HG03175 (cell line): ENCODE measurements at regions not wholly inside any gene's neighbourhood (a gene's known extent, or its start where the extent isn't known, plus 50 kb on each side); places are given as distances from the start of the nearest gene placed in this dataset.

Experiments
- ATAC-seq: cut with Tn5 transposase; IDR thresholded peaks from one replicate; pipeline ENCODE4 v1.9.1; 2021; ENCODE audit warnings: mild to moderate bottlenecking, moderate library complexity; ENCODE audit not compliant: unreplicated experiment

DNA sequence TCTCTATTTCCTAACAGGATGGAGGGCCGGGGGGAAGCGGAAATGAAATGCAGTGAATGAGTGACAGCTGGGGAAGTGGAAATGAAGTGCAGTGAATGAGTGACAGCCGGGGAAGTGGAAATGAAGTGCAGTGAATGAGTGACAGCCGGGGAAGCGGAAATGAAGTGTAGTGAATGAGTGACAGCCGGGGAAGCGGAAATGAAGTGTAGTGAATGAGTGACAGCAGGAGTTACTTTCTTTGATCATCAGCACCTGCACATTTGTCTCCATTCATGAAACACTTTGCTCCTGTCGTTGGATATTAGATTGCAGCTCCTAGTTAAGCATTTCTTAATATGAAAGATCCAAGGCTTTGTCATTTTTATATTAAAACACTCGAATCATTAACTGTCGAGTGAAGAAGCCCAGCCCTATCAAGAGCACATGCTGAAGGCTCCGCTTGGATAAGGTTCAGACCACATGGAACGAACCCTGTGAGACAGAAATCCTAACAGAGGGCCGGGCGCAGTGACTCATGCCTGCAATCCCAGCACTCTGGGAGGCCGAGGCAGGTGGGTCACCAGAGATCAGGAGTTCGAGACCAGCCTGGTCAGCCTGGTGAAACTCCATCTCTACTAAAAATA is 406.0 kb upstream of the ADARB2 start:
- ATAC-seq: no peak

DNA sequence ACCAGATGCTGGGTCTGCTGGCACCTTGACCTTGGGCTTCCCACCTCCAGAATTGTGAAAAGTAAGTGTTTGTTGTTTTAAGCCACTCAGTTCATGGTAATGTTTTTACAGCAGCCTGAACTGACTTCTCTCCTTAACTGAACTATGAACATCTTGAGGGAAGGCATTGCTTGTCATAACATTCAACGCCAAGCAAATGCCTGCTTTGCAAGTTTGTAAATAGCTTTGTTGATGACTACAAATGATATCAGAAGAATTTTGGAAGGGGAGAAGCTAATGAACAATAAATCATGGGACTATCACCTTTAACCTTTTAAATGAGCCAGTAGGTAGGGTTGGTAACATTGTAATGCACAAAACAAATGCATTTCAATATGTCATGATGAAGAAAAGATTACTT is 402.4 kb upstream of the ADARB2 start:
- no peak for ATAC-seq

DNA sequence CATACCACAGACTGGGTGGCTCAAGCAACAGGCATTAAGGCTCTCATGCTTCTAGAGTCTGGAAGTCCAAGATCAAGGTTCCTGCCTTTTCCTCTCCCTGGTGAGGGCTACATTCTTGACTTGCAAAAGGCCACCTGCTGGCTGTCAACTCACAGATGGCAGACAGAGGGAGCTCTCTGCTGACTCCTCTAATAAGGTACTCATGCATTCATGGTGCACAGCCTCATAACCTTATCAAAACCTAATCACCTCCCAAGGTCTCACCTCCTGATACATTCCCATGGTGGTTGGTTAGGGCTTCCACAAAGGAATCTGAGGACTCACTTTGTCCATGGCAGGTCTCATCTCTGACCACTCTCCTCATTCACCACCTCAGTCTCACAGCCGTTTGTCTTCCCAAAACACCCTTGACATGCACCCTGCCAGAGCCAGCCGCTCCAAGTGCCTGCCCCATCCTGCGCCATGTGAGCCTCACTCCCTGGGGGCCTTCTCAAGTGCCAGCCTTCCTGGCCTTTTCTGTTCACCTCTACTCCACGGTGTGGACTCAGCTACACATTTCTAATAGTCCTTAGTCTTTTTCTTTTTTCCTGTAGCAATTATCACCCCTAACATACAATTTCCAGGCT is 400.3 kb upstream of the ADARB2 start:
- ATAC-seq: peak; percentile 43

DNA sequence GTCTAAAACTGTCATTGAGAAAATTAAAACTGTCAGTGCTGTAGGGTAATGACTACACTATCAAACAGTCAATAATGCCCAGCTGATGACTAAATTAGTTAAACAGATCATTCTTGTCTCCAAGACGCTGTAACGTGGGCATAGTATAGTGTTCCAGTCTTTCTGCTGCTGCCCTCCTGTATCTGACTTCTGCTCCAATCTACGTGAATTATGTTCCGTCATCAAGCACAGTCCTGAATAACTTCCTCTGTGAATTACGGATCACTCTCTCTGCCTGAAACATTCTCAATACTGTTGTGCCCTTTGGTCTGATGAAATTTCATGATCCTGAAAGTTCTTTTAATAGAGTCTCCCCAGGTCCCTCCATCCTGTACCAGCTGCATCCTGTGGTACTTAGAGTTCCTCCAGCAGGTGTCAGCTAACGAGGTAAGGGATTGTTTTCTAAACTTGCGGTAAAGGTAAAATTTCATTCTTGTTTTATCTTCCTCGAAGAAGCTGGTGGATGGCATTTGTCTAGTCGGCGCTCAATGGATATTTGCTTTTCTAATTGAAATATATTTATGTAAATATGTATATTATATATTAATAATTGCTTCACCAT is 393.5 kb upstream of the ADARB2 start:
- no peak for ATAC-seq

DNA sequence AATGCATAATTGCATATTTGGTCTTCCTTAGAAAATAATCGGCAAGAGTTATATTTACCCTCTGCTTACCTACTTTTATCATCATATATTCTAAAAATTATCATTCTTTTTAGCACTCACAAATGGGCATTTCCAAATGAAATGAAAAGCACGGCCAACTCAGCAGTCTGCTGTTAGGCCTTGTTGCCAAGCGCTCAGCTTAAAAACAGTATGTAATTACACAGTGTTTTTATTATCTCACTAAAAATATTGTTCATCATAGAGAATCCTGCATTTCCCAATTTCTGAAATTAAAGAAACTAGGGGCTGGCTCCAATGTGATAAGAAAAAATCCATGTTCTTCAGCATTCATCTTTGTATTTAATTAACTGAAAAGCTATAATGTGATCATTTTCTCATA is 391.7 kb upstream of the ADARB2 start:
- ATAC-seq: no peak

DNA sequence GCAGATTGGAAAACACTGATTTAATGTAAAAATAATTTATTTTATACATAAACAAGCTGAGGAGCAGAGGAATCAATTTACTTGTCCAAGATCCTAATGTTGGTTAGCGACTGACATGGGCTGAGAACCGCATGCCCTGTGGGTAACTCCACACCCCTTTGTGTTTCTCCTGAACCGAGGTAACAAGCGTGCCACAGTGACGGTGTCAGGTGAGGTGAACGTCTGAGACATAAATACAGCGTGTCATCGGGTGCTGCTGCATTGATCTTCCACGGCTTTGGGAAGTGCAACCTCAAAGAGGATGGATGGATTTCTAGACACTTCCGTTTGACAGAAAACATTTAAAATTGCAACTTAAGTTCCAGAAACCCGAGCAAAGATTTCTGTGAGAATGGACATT is 386.8 kb upstream of the ADARB2 start:
- no peak for ATAC-seq

DNA sequence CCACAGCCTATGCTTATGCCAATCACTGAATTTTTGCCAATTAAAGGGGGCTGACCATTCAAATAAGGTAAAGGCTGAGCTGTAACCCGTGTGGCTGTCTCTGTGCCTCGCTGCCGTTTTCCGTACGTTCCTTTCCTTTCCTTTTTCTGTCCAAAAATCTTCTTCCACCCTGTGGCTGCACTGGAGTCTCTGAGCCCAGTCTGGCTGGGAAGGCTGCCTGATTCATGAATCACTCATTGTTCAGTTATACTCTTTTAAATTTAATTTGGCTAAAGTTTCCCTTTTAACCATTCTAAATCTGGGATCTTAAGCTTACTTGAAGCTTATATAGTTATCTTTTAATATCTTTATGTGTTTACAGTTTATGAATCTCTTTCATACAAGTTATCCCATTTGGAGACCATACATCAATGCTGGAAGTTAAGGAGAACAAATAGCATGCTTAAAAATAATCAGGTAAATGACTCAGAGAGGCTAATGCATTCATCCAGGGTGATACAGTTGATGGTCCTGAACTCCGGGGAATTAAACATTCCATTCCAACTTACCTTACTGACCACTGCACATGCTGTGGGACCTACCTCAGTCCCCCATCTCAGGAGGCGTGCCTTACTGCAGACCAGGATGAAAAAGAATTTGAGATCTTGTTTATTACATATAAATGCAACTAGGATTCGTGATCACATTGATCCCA is 385.3 kb upstream of the ADARB2 start:
- ATAC-seq: no peak

DNA sequence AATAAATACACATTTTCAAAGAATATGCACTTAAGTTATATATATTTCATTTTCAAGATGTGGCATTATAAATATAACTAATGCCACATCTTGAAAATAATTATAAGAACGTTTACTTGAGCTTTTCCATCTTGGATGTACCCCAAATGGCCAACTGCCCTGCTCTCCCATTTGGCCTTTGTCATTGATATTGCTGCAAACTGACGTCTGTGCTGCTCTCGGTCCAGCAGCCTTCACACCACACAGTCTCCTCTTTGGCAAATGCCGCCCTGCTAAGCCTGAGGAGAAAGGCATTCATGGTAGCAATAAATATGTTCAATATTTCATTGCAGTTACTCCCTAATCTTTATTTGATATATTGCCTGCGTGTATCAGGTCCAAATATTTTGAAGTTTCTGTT is 384.6 kb upstream of the ADARB2 start:
- no peak for ATAC-seq

DNA sequence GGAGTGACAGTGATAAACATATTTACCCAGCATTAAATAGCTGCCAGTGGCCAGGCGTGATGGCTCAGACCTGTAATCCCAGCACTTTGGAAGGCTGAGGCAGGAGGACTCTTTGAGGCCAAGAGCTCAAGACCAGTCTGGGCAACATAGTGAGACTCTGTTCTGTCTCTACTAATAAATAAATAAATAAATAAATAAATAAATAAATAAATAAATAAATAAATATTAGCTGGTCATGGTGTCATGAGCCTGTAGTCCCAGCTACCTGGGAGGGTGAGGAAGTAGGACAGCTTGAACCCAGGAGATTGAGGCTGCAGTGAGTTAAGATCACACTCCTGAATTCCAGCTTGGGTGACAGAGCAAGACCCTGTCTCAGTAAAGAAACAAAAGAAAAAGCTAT is 384.0 kb upstream of the ADARB2 start:
- no peak for ATAC-seq

DNA sequence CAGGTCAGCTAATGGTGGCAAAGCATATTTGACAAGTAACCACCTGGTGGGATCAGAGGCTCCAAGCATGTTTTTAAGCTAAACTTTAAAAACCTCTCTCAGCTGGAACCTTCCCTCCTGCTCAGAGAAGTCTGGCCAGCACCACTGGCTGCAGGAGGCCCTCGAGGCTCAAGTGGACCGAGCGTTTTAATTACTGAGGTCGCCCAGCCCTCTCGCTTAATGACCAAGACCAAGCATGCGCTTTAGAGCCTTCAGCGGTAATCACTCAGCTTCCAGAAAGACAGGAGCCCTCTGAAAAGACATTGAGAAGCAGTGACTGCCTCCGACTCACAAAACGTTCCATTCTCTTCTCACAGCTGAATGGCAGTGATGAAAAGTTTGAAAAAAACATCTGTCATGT is 383.4 kb upstream of the ADARB2 start:
- ATAC-seq: no peak

DNA sequence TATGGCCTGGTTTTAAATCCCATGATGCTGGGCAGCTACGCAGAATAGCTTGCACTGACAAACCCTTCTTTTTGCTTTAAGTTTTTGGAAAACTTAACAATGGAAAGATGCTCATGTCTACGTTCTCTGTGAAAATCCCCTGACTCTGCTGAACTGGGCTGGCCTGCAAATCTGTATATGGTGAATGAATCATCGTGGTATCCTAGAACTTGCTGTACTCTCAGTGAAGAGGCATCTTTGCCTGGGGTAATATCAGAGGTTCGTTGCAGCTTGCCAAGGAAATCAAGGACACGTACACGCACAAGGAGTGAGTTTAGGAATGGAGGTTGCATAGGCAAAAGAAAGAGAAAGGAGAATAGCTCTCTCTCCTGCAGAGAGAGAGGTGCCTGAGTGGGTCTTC is 382.0 kb upstream of the ADARB2 start:
- ATAC-seq: no peak

DNA sequence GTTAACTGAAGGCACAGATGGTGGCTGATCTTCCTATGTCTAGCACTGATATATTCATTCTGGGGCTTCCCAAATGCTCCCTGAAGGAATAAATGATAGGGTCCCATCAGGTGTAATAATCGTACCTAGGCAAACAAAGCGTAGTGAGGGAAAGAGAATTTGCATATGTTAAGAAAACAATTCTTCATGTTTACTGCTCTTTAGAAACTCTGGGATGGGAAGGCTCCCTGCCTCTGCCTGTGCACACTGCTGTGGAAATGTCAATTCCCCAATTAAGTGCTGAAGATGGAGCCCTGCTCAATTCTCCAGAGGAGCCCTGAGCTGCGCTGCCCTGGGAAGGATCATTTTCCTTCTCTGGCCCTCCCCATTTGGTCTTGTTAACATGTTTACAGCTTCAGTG is 380.9 kb upstream of the ADARB2 start:
- ATAC-seq: no peak

DNA sequence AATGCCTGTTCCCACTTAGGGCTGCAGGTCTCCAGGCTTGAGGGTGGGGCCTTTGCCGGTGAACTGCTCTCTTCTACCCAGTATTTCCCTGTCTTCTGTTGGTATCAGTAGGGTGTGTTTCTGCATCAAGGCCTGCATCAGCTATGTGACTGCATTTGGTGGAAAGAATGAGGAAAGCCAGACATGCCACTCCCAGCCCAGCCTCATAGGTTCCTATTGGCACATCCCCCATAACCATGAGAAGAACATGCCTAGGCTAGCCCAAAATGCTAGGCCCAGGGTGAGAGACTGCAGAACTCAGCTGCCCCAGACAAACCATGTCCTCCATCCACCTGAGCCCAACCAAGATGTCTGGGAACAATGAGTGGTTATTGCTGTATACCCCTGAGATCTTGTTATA is 380.3 kb upstream of the ADARB2 start:
- no peak for ATAC-seq

DNA sequence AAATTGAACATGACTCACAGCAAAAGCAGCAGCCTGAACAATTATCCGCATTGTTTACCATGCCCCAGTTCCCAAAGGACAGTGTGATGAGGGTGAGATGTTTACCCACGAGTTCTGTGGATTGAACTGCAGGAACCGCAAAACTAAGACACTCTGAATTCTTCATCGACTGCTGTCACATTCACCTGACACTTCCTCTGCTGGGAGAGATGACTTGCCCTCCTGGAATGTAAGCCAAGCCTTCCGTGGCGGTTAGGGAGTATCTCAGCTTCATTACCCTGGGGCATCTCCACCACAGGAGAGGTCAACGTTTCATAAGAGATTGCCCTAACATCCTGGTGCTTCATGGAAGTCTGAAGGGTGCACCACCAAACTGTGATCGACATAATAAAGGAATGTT is 374.6 kb upstream of the ADARB2 start:
- no peak for ATAC-seq

DNA sequence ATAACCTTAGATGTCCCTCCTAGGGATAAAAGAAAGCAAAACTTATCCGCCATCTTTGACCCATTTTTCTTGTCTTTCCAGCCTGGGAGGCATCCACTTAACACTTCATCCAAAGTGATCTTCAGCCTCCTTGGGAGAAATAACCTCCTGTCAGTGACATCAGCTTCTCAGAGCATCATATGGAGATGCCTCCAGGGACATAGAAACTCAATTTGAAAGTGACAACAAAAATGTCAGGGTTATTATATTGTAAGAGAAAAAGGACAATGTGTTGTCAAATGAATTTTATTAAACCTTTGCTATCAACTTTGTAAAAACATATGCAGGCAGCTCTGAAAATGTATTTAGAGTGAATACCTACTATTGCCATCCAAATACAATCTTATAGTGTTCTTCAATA is 371.2 kb upstream of the ADARB2 start:
- ATAC-seq: no peak

DNA sequence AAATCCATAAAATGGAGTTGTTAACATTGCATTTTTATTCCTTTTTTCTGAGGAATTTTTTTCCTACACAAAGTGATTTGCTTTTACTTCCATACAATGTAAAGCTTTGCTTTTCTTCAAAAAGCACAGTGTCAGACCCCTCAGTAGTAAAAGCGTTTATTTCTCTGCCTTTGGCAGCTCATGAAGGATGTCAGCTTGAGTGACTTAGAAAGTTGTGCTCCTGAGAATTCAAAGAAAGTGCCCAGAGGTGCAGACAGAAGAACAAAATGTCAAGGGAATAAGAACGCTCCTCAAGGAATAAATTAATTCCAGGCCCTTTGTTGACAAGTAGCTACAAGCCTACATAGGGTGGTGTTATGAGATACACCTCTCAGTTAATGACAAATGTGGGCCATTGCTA is 369.3 kb upstream of the ADARB2 start:
- no peak for ATAC-seq

DNA sequence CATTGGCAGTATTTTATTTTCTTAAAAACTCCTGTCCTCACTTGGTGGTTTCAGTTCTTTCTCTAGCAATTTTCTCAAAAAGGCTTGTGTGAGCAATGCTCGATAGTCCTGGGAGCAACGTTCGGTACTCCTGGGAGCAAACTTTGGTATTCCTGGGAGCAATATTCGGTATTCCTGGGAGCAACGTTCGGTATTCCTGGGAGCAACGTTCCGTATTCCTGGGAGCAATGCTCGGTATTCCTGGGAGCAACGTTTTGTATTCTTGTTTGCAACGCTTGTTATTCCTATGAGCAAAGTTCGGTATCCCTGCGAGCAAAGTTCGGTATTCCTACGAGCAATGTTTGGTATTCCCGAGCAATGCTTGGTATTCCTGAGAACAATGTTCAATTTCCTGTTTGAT is 362.0 kb upstream of the ADARB2 start:
- ATAC-seq: no peak

DNA sequence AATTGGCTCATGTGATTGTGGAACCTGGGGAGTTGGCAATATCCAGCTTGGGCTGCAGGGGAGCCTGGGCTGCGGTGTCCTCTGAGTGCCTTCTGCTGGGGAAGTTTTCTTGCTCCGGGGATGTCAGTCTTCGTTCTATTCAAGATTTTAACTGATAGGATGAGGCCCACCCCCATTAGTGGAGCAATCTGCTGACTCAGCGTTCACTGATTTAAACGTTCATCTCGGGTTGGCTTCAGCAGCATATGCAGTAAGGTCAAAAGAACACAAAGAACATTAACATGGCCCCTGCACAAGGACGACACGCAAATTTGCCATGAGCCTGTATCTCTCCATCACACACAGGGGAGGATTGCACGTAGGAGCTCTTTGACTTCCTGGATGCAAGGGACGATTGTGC is 360.6 kb upstream of the ADARB2 start:
- no peak for ATAC-seq

DNA sequence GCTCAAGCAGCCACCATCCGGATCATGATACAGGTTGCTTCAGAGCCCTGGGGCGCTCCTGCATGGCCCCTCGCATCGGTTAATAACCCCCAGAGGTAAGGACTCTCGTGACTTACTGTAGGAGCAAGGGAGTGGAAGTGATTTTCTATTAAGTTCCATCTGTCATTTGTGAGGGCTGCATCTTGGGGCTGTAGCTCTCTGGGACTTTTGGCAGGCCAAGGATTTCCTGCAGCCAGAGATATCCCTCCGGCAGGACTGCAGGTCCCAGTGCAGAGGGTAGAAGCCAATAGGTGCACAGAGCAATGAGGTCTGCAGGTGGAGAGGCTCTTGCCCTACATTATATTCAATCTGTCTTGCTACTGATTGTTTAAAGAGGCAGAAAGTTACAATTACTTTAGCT is 356.8 kb upstream of the ADARB2 start:
- ATAC-seq: no peak

DNA sequence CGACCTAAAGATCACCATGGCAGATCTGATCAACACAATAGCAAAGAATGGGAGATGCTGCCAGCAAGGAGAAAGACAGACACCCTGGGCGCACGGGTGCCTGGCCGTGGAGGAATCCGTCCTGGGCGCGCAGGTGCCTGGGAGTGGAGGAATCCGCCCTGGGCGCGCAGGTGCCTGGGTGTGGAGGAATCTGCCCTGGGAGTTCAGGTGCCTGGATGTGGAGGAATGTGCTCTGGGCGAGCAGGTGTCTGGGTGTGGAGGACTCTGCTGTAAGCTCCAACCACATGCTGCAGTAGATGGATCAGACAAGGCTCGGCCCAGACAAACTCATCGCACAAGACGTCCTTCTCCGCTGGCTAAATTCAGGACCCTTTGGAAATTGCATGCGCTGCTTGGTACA is 346.3 kb upstream of the ADARB2 start:
- no peak for ATAC-seq

DNA sequence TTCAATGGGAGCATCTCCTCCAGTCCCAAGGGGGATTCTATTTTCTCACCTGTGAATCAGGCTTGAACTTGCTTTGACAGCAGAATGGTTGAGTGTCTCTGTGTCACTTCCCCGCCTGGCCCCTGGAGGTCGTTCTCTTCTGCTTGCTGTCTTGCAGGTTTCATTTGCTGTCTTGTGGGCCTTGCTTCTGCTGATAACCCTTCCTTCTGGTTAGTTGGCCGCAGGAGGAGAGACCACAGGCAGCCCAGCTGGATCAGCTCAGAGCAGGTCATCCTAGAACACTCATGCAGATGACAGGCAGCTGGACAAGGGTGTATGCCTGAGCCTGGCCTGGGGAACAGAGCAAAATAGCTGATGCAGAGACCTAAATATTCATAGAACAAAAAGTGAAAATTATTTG is 344.2 kb upstream of the ADARB2 start:
- no peak for ATAC-seq

DNA sequence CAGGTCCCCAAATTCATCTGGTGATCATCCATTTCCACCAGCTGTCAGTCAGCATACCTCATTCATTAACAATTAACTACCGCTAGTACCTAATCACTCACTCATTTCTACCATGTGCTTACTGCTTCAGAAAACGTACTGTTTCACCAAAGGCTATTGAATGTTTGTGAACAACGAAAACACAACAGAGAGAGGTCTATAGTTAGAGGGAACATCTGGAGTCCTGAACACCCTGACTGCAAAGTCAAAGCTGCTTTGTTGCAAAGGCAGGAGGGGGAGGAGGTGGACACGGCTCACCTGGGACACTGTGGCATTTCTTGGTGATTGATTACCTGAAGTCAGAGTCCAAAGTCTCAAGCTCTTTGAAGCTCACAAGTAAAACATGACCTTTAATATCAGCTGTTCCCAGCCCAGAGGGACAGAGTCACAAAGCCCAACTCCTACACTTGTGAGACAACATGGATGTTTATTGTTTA is 342.3 kb upstream of the ADARB2 start:
- no peak for ATAC-seq
